Naive thymus-derived CD4-positive, alpha-beta T cell (primary cell): ENCODE measurements at regions not wholly inside any gene's neighbourhood (a gene's known extent, or its start where the extent isn't known, plus 50 kb on each side); places are given as distances from the start of the nearest gene placed in this dataset.
"Not testable (repeated sequence)": the region's sequence is repeated elsewhere in the genome, so short reads cannot be mapped to it uniquely, and the experiment has no call there.

Source experiments
- ATAC-seq: fragments of 150-1000 bp; cut with Tn5 transposase; 2 replicates; pipeline ENCODE4 v1.10.0; 2021; ENCODE audit warnings: mild to moderate bottlenecking, moderate library complexity
- CTCF ChIA-PET: fragments of 350-600 bp; sonication (Branson Sonifier 250); formaldehyde crosslinking; loops from one replicate; lab custom pipeline; 2021; ENCODE audit warnings: antibody characterized with exemption; lab: Charles Lee
- POLR2A ChIA-PET: fragments of 350-600 bp; sonication (Branson Sonifier 250); formaldehyde crosslinking; loops from one replicate; lab custom pipeline; 2021; ENCODE audit warnings: antibody characterized with exemption, inconsistent platforms; lab: Charles Lee
- DNase-seq, 9 donors: peaks; one replicate each; pipeline versions ENCODE4 v3.0.0 to v3.0.0-alpha.2; 2020 to 2022; ENCODE audit warnings: mixed read lengths in 1 of 9
- H3K27ac ChIP-seq: one replicate; pipeline ENCODE4 v1.7.0; 2013; ENCODE audit warnings: mild to moderate bottlenecking, low read depth, low read length, moderate library complexity
- H3K27me3 ChIP-seq, 2 donors: one replicate each; pipeline ENCODE4 v1.7.0; 2013; ENCODE audit warnings: low read length in 2 of 2, mild to moderate bottlenecking in 2 of 2, moderate library complexity in 2 of 2; ENCODE audit not compliant: control insufficient read depth in 2 of 2, insufficient read depth in 2 of 2
- H3K36me3 ChIP-seq, 3 experiments: 1 replicate in 2 of 3; 2 replicates in 1 of 3; pipeline ENCODE4 v1.7.0; 2013; ENCODE audit warnings: low read length in 3 of 3, mild to moderate bottlenecking in 3 of 3, moderate library complexity in 1 of 3; ENCODE audit not compliant: insufficient read depth in 3 of 3, control insufficient read depth in 2 of 3
- H3K4me1 ChIP-seq, 2 donors: one replicate each; pipeline ENCODE4 v1.7.0; 2013; ENCODE audit warnings: low read length in 2 of 2, mild to moderate bottlenecking in 2 of 2, moderate library complexity in 1 of 2; ENCODE audit not compliant: control insufficient read depth in 2 of 2, insufficient read depth in 2 of 2
- H3K4me3 ChIP-seq: 2 replicates; pipeline ENCODE4 v1.7.0; 2013; ENCODE audit warnings: mild to moderate bottlenecking, low read length
- H3K9me3 ChIP-seq, 3 experiments: 1 replicate in 2 of 3; 2 replicates in 1 of 3; pipeline ENCODE4 v1.7.0; 2013; ENCODE audit warnings: low read length in 3 of 3; ENCODE audit not compliant: control insufficient read depth in 2 of 3
- H3K27ac Mint-ChIP-seq, 9 donors: one replicate each; pipeline ENCODE4 v1.8.0; 2020 to 2022; ENCODE audit warnings: mixed read lengths in 9 of 9, mild to moderate bottlenecking in 8 of 9, moderate library complexity in 5 of 9, inconsistent platforms in 2 of 9
- H3K27me3 Mint-ChIP-seq, 5 donors: one replicate each; pipeline ENCODE4 v1.8.0; 2021 to 2022; ENCODE audit warnings: mixed read lengths in 5 of 5, mild to moderate bottlenecking in 1 of 5
- H3K36me3 Mint-ChIP-seq, 5 donors: one replicate each; pipeline ENCODE4 v1.8.0; 2020 to 2022; ENCODE audit warnings: mixed read lengths in 5 of 5, mild to moderate bottlenecking in 3 of 5, inconsistent platforms in 1 of 5
- H3K4me1 Mint-ChIP-seq, 7 donors: one replicate each; pipeline ENCODE4 v1.8.0; 2020 to 2022; ENCODE audit warnings: mixed read lengths in 7 of 7, mild to moderate bottlenecking in 3 of 7, inconsistent platforms in 1 of 7
- H3K4me3 Mint-ChIP-seq, 10 donors: one replicate each; pipeline ENCODE4 v1.8.0; 2020 to 2022; ENCODE audit warnings: mild to moderate bottlenecking in 10 of 10, mixed read lengths in 10 of 10, moderate library complexity in 6 of 10, inconsistent platforms in 2 of 10
- H3K9me3 Mint-ChIP-seq, 11 donors: one replicate each; pipeline ENCODE4 v1.8.0; 2020 to 2022; ENCODE audit warnings: mixed read lengths in 11 of 11, mild to moderate bottlenecking in 4 of 11, inconsistent platforms in 1 of 11, moderate library complexity in 1 of 11
- intact Hi-C, 2 donors: fragments of 100-400 bp; cut with micrococcal nuclease; formaldehyde crosslinking; loops; one replicate each; pipeline ENCODE4 v1.15.1; 2023

GRCh38 chr2:89299196-89299595, 607.7 kb downstream of the RPIA start:
- intact Hi-C loops, DNase-seq, ATAC-seq, H3K27me3 ChIP-seq, H3K36me3 ChIP-seq, H3K4me1 ChIP-seq, POLR2A ChIA-PET, H3K27ac Mint-ChIP-seq, H3K4me1 Mint-ChIP-seq, H3K9me3 ChIP-seq, H3K4me3 Mint-ChIP-seq, CTCF ChIA-PET, H3K9me3 Mint-ChIP-seq, H3K27ac ChIP-seq, H3K4me3 ChIP-seq, H3K36me3 Mint-ChIP-seq, H3K27me3 Mint-ChIP-seq: not testable (repeated sequence)

DNA sequence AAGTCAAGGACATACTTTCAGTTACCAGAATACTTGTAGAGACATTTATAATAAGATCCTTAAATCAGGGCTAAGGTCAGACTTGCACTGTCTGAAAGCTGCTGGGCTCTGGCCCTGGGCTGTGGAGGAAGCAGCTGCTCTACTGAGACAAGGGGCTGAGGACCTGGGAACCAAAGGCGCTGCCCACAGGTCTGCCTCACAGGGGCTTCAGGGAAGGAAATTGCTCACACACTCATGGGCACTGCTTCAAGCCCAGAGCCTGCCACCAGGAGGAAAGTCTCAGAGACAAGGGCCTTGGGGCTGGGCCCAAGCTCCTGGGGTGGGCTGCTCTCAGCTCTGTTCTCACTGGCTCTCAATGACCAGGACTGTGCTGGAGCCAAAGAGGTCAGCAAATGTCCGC, 614.1 kb downstream of the RPIA start:
- H3K36me3 Mint-ChIP-seq, H3K36me3 ChIP-seq, H3K27me3 ChIP-seq, H3K4me3 ChIP-seq, CTCF ChIA-PET, H3K27me3 Mint-ChIP-seq, ATAC-seq, H3K9me3 ChIP-seq, POLR2A ChIA-PET, H3K4me1 Mint-ChIP-seq, intact Hi-C loops, H3K27ac ChIP-seq, H3K4me1 ChIP-seq, DNase-seq, H3K27ac Mint-ChIP-seq, H3K9me3 Mint-ChIP-seq, H3K4me3 Mint-ChIP-seq: not testable (repeated sequence)

DNA sequence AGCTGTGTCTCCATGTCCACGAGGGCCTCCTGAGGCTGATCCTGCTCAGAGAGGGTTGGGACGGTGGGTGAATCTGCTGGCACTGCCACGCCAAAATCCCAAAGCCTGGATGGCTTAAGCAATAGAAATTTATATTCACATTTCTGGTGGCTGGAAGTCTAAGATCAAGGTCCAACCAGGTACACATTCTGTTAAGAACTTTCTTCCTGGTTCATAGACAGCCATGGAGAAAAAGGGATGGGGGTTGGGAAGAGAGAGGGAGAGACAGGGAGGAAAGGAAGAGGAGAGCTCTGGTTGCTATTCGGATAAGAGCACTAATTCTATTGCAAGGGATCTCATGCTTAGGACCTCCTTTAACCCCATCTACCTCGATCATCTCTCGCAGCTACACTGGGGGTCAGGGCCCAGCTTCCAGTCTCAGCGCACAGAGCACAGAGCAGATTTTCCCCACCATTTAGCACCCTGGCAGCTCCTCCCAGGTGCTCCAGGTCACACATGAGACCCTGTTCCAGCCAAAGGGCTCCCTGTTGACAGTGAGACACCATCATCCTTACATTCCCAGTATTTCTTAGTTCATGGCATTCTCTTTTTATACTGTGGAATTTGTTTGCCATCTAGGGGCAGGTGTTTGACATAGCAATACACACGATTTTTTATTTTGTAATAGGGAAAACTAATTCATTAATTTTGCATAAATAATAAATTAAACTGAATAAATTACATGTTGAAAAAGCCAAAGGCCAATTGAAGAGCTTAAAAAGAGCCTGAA, 615.6 kb downstream of the RPIA start:
- POLR2A ChIA-PET, H3K4me1 ChIP-seq, DNase-seq, H3K36me3 ChIP-seq, H3K36me3 Mint-ChIP-seq, H3K27ac ChIP-seq, H3K4me3 Mint-ChIP-seq, H3K27me3 ChIP-seq, H3K27ac Mint-ChIP-seq, H3K9me3 Mint-ChIP-seq, intact Hi-C loops, H3K27me3 Mint-ChIP-seq, CTCF ChIA-PET, ATAC-seq, H3K4me1 Mint-ChIP-seq, H3K4me3 ChIP-seq, H3K9me3 ChIP-seq: not testable (repeated sequence)

DNA sequence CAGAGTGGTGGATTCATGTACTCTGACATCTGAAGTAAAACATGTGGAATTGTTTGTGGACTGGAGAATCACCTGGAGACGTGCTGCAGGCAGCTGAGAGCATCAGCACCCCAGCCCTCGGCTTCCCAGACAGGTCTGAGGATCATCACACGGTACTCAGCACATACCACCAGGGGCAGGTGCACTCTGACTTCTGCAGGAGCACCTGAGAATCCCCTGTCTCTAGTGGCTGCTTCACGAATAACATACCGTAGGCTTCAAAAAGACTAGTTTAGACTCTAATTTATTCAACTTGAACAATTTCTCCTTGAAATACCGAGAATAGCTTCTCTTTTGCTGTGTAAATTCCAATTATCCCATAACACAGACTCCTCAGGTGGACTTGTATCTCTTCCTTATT, 627.5 kb downstream of the RPIA start:
- H3K27me3 ChIP-seq, H3K9me3 Mint-ChIP-seq, H3K4me1 Mint-ChIP-seq, CTCF ChIA-PET, ATAC-seq, H3K4me3 ChIP-seq, H3K4me3 Mint-ChIP-seq, H3K4me1 ChIP-seq, H3K27me3 Mint-ChIP-seq, DNase-seq, H3K9me3 ChIP-seq, POLR2A ChIA-PET, H3K27ac ChIP-seq, intact Hi-C loops, H3K36me3 ChIP-seq, H3K36me3 Mint-ChIP-seq, H3K27ac Mint-ChIP-seq: not testable (repeated sequence)

DNA sequence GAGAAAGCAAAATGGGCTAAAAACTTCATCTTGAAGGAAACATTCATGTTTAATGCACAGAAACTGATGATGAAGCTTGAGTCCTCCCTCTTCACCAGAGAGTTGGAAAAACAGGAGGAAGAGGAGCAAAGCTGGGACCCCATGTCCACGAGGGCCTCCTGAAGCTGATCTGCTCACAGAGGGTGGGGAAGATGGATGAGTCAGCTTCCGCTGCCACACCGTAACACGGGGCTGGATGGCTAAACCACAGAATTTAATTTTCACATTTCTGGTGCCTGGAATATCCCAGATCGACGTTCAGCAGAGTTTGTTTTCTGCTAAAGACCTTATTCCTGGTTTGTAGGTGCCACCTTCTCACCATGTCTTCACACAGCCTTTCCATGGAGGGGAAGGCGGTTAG, 634.4 kb downstream of the RPIA start:
- H3K27ac ChIP-seq, H3K4me3 Mint-ChIP-seq, H3K27ac Mint-ChIP-seq, H3K36me3 ChIP-seq, ATAC-seq, intact Hi-C loops, H3K36me3 Mint-ChIP-seq, H3K27me3 ChIP-seq, H3K4me1 ChIP-seq, H3K4me3 ChIP-seq, H3K9me3 ChIP-seq, CTCF ChIA-PET, H3K9me3 Mint-ChIP-seq, H3K4me1 Mint-ChIP-seq, H3K27me3 Mint-ChIP-seq, DNase-seq, POLR2A ChIA-PET: not testable (repeated sequence)

DNA sequence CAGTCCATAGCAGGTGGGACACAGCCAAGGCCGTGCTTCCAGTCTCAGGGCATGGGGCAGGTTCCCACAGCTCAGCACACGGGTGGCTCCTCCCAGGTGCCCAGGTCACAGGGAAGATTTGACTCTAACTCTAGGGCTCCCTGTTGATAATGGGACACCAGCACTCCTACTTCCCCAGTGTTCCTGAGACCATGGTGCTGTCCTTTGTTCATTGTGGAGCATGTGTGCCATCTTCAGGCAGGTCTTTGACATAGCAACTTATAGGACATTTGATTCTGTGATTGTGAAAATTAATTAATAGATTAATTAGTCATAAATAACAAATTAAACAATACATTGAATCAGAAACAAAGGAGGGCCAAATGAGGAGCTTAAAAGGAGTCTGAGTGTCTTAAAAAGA, 635.0 kb downstream of the RPIA start:
- POLR2A ChIA-PET, H3K4me3 Mint-ChIP-seq, H3K4me1 Mint-ChIP-seq, H3K9me3 ChIP-seq, H3K4me3 ChIP-seq, H3K36me3 ChIP-seq, H3K36me3 Mint-ChIP-seq, H3K27ac Mint-ChIP-seq, H3K27ac ChIP-seq, CTCF ChIA-PET, H3K9me3 Mint-ChIP-seq, H3K27me3 ChIP-seq, intact Hi-C loops, H3K4me1 ChIP-seq, DNase-seq, ATAC-seq, H3K27me3 Mint-ChIP-seq: not testable (repeated sequence)

- H3K27me3 ChIP-seq, H3K4me1 Mint-ChIP-seq, H3K4me3 Mint-ChIP-seq, H3K36me3 ChIP-seq, intact Hi-C loops, CTCF ChIA-PET, H3K4me3 ChIP-seq, ATAC-seq, H3K9me3 Mint-ChIP-seq, H3K27ac Mint-ChIP-seq, H3K27me3 Mint-ChIP-seq, H3K4me1 ChIP-seq, DNase-seq, H3K36me3 Mint-ChIP-seq, H3K27ac ChIP-seq, POLR2A ChIA-PET, H3K9me3 ChIP-seq: not testable (repeated sequence)
These were observed 637.3 kb downstream of the RPIA start for GRCh38 chr2:89328790-89329189.
